Rectal smooth muscle tissue (tissue), 1 donor: ENCODE measurements at regions not wholly inside any gene's neighbourhood (a gene's known extent, or its start where the extent isn't known, plus 50 kb on each side); places are given as distances from the start of the nearest gene placed in this dataset.

Experiments
- H3K27ac ChIP-seq: one replicate; pipeline ENCODE4 v1.7.0; 2013; ENCODE audit warnings: low read depth, low read length, inconsistent platforms
- H3K27me3 ChIP-seq: one replicate; pipeline ENCODE4 v1.7.0; 2013; ENCODE audit warnings: low read length; ENCODE audit not compliant: control insufficient read depth, insufficient read depth
- H3K36me3 ChIP-seq: one replicate; pipeline ENCODE4 v1.7.0; 2013; ENCODE audit warnings: low read length; ENCODE audit not compliant: control insufficient read depth, insufficient read depth
- H3K4me1 ChIP-seq: one replicate; pipeline ENCODE4 v1.7.0; 2013; ENCODE audit warnings: low read length; ENCODE audit not compliant: control insufficient read depth, insufficient read depth
- H3K4me3 ChIP-seq: one replicate; pipeline ENCODE4 v1.7.0; 2013; ENCODE audit warnings: low read length
- H3K9ac ChIP-seq: one replicate; pipeline ENCODE4 v1.7.0; 2013; ENCODE audit warnings: low read length

DNA sequence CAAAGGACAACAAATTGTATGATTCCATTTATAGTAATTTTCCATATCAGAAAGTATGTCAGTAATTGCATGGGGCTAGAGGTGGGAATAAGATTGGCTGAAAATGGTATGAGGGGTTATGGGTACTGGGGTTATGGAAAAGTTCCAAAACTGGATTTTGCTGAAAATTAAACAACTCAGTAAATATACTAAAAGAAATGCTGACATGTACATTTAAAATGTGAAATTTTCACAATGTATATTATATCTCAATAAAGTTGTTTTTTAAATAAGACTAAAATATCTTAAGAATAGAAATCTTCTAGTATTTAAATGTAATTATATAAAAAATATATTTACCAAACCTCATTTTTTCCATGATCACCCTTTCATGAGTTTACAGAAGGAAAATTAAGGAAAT is 844.9 kb upstream of the SLIT2 start:
- no peaks in the 10 kb centered on the region for H3K4me1 ChIP-seq
- no peak overlapping the region for H3K27ac ChIP-seq
- no peak overlapping the region for H3K9ac ChIP-seq
- H3K27me3 ChIP-seq = no peaks in the 10 kb centered on the region
- H3K4me3 ChIP-seq = no peak overlapping the region
- H3K36me3 ChIP-seq = no peaks in the 10 kb centered on the region

DNA sequence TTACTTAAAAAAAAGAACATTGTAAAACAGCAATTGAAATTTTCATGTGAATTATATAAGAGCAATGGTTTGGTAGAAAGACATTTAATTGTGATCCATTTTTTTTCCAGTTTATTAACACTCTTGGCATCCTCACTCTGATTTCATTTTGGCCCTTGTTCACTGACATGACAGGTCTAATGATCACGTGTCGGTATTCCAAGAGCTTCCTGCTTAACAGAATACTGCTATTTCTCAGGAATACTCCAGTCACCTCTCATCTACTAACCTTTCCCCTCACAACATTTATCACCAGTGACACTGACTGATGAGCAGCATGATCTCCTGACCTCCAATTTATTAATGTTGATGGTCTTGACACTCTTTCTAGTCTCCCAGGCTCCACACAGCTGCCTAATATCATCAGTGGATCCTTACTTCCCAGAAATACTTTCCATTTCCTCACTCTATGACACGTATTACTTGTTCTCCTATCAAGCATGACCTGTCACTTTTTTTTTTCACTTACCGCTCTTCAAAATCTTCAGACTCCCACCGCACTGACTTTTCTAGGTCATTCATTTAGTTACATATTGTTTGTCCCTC is 847.8 kb upstream of the SLIT2 start:
- no peaks in the 10 kb centered on the region for H3K36me3 ChIP-seq
- H3K27ac ChIP-seq = no peak overlapping the region
- no peak overlapping the region for H3K4me3 ChIP-seq
- H3K27me3 ChIP-seq = no peaks in the 10 kb centered on the region
- H3K4me1 ChIP-seq = no peaks in the 10 kb centered on the region
- no peak overlapping the region for H3K9ac ChIP-seq

DNA sequence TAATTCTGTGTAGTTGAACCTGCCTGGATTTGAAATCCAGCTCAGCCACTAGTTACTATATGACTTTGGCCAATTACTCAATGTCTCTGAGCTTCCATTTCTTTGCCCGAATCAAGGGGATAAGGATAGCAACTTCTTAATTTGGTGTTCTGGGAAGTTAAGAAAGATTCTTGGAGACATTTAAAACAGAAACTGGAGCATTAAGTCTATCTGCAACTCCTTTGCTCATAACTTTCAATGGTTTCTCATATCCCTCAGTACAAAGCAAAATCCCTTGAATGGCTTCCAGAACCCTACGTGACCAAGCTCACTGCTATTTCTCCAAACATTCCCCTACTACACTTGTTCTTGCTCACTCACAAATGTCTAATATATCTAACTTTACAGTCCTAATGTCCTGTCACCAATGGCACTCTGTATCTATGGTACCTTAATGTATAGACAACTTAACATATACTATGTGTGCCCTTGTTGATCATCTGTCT is 849.1 kb upstream of the SLIT2 start:
- H3K4me3 ChIP-seq = no peak overlapping the region
- H3K27me3 ChIP-seq = no peaks in the 10 kb centered on the region

DNA sequence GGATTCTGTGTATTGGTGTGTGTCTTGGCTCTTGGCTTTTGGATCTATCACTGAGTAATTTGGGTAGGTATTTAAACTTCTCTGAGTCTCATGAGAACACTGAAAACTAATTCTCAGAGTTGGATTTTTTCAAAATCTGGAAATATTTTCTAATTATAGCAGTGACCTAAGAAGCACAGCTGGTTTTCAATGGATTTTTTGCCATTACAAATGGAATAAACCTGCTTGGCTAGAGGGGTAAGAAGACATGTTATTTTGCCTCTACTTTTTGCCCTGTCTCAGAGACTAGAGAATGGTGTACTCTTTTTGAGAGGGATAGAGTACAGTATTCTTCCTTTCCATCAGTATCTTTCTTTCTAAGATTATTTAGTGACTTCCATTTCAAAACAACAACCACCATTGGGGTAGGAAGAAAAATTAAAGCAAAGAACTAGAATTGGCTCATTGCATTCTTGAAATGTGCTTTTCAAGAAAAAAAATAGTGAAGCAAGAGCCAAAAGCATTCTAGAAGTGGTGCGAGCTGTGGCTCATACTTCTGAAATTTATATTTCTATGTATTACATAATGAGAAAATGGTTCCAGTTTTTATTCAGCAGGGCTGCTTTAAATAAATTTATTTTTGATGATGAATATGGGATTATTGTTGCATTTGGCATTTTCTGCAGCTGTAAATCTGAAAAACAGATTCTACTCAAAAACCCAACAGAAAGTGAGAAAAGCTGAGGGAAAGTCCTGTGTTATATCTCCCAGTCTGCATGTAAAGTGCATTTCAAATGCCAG is 850.2 kb upstream of the SLIT2 start:
- Histone ChIP-seq H3K4me1 (no peaks in the 10 kb centered on the region), H3K27ac (no peak overlapping the region), H3K27me3 (no peaks in the 10 kb centered on the region), H3K4me3 (no peak overlapping the region), H3K9ac (no peak overlapping the region), H3K36me3 (no peaks in the 10 kb centered on the region)

More for the DNA sequence above, 849.1 kb upstream of the SLIT2 start:
- H3K27ac ChIP-seq = no peak overlapping the region
- H3K9ac ChIP-seq = no peak overlapping the region
- H3K4me1 ChIP-seq = no peaks in the 10 kb centered on the region
- H3K36me3 ChIP-seq = no peaks in the 10 kb centered on the region

DNA sequence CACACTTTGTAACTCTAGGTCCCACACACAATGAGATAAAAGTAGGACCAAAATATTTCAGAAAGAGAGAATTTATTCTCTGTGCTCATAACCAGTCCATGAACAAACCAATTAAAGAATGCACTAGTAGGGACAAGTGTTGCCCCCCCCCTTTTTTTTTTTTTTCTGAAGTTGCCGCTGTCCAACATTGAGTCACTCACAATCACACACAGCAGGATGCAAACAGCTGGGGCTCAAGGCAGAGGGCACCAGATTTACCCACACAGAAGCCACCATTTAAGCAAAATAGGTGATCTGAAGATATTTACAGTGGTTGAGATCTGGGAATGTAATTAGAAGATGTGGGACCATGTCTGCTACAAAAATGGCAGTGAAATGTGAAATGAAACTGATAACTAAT is 850.9 kb upstream of the SLIT2 start:
- Histone ChIP-seq H3K27ac (no peak overlapping the region), H3K4me3 (no peak overlapping the region), H3K9ac (no peak overlapping the region)

DNA sequence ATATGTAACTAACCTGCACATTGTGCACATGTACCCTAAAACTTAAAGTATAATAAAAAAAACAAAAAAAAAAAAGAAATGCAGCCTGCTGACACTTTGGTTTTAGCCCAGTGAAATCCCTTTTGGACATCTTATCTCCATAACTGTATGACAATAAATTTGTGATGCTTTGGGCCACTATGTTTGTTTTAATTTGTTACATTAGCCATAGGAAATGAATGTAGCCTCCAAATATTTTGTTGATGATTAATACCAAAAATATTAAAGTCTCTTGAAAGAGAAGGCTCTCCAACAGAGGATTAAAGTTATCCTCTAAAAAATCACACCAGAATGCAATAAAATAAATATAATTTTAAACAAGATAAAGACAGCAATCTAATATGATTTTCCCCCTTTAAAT is 852.7 kb upstream of the SLIT2 start:
- H3K36me3 ChIP-seq = no peaks in the 10 kb centered on the region
- no peak overlapping the region for H3K9ac ChIP-seq
- H3K27ac ChIP-seq = no peak overlapping the region
- H3K4me1 ChIP-seq = no peaks in the 10 kb centered on the region
- H3K4me3 ChIP-seq = no peak overlapping the region
- H3K27me3 ChIP-seq = no peaks in the 10 kb centered on the region

More for the DNA sequence above, 850.9 kb upstream of the SLIT2 start:
- Histone ChIP-seq H3K27me3 (no peaks in the 10 kb centered on the region), H3K36me3 (no peaks in the 10 kb centered on the region), H3K4me1 (no peaks in the 10 kb centered on the region)

GRCh38 chr4:19386786-19387185 is 864.9 kb upstream of the SLIT2 start:
- H3K27me3 ChIP-seq = no peaks in the 10 kb centered on the region
- no peak overlapping the region for H3K27ac ChIP-seq
- H3K36me3 ChIP-seq = no peaks in the 10 kb centered on the region
- no peaks in the 10 kb centered on the region for H3K4me1 ChIP-seq
- H3K9ac ChIP-seq = no peak overlapping the region
- no peak overlapping the region for H3K4me3 ChIP-seq

DNA sequence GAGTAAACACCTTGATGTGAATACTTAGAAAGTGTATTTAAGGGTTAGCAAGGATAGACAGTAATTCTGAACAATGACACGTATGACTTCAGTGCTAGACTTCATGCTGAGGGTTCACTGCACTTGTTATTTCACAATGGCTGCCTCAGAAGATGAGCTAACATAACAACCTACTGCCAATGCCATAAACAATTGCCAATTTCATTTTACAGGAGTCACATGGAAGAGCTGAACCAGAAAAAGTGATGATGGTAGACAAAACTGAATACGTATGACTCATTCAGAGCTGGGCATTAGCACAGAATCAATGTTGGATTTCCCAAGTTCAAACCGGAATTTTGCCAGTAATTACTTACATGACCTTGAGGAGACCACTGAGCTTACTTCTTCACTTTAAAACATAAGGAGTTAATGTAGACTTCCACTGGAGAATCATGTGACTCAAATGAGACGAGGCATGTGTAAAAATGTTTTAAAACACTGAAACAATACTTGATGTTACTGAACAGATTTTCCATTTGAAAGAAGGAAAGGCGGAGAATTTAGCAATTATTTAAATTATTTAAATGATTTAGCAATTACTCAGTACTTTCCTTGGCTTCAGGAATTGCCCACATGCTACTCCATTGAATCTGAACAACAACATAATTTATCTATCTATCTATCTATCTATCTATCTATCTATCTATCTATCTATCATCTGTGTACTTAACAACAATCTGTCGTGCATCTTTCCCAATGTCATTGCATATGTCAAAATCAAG is 868.5 kb upstream of the SLIT2 start:
- no peaks in the 10 kb centered on the region for H3K36me3 ChIP-seq
- no peaks in the 10 kb centered on the region for H3K27me3 ChIP-seq
- no peak overlapping the region for H3K27ac ChIP-seq
- H3K4me1 ChIP-seq = no peaks in the 10 kb centered on the region
- H3K9ac ChIP-seq = no peak overlapping the region
- H3K4me3 ChIP-seq = no peak overlapping the region

GRCh38 chr4:19381068-19381467 is 870.6 kb upstream of the SLIT2 start:
- Histone ChIP-seq H3K27ac (no peak overlapping the region), H3K36me3 (no peaks in the 10 kb centered on the region), H3K9ac (no peak overlapping the region), H3K4me1 (no peaks in the 10 kb centered on the region), H3K4me3 (no peak overlapping the region), H3K27me3 (no peaks in the 10 kb centered on the region)

- no peak overlapping the region for H3K27ac ChIP-seq
- H3K27me3 ChIP-seq = no peaks in the 10 kb centered on the region
- no peaks in the 10 kb centered on the region for H3K4me1 ChIP-seq
- no peaks in the 10 kb centered on the region for H3K36me3 ChIP-seq
- H3K9ac ChIP-seq = no peak overlapping the region
- no peak overlapping the region for H3K4me3 ChIP-seq
Observed at GRCh38 chr4:19380600-19380999, 871.1 kb upstream of the SLIT2 start.

GRCh38 chr4:19379191-19379708 is 872.5 kb upstream of the SLIT2 start:
- no peaks in the 10 kb centered on the region for H3K27me3 ChIP-seq
- no peak overlapping the region for H3K27ac ChIP-seq
- no peak overlapping the region for H3K4me3 ChIP-seq
- H3K4me1 ChIP-seq = no peaks in the 10 kb centered on the region
- H3K9ac ChIP-seq = no peak overlapping the region
- no peaks in the 10 kb centered on the region for H3K36me3 ChIP-seq

DNA sequence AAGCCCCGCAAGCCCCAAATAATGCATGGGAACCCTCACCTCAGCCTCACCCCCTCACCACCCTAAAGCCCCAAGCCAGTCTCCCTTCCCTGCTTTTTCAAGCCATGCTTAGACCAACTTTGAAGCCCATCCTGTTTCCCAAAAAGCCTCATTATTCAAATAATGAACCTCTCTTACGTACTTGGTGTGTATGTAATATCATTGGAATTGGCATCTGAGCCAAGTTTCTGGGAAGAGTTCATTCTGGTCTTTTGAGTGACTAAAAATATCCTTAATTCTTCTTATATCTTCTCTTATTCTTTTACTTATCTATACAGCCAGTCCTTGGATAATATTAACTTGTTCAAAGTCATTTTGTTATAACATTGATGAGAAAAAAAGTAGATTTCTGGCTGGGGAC is 875.8 kb upstream of the SLIT2 start:
- no peak overlapping the region for H3K9ac ChIP-seq
- no peak overlapping the region for H3K27ac ChIP-seq
- H3K36me3 ChIP-seq = no peaks in the 10 kb centered on the region
- no peak overlapping the region for H3K4me3 ChIP-seq
- no peaks in the 10 kb centered on the region for H3K4me1 ChIP-seq
- no peaks in the 10 kb centered on the region for H3K27me3 ChIP-seq
